Duodenal mucosa (tissue), 2 donors: ENCODE measurements at regions not wholly inside any gene's neighbourhood (a gene's known extent, or its start where the extent isn't known, plus 50 kb on each side); places are given as distances from the start of the nearest gene placed in this dataset.

Experiments used
- H3K27ac ChIP-seq: one replicate; pipeline ENCODE4 v1.7.0; 2013; ENCODE audit warnings: low read depth, low read length
- H3K27me3 ChIP-seq, 2 donors: one replicate each; pipeline ENCODE4 v1.7.0; 2013; ENCODE audit warnings: low read length in 2 of 2, control low read depth in 1 of 2; ENCODE audit not compliant: insufficient read depth in 2 of 2, control insufficient read depth in 1 of 2
- H3K36me3 ChIP-seq, 2 donors: one replicate each; pipeline ENCODE4 v1.7.0; 2013; ENCODE audit warnings: low read length in 2 of 2, control low read depth in 1 of 2; ENCODE audit not compliant: insufficient read depth in 2 of 2, control insufficient read depth in 1 of 2
- H3K4me1 ChIP-seq, 2 donors: one replicate each; pipeline ENCODE4 v1.7.0; 2013; ENCODE audit warnings: low read length in 2 of 2, control low read depth in 1 of 2; ENCODE audit not compliant: insufficient read depth in 2 of 2, control insufficient read depth in 1 of 2
- H3K4me3 ChIP-seq, 2 donors: one replicate each; pipeline ENCODE4 v1.7.0; 2013; ENCODE audit warnings: low read length in 2 of 2, low read depth in 1 of 2
- H3K9ac ChIP-seq, 2 donors: one replicate each; pipeline ENCODE4 v1.7.0; 2013; ENCODE audit warnings: low read length in 2 of 2, low read depth in 1 of 2
- H3K9me3 ChIP-seq, 2 donors: one replicate each; pipeline ENCODE4 v1.7.0; 2013; ENCODE audit warnings: low read length in 2 of 2, control low read depth in 1 of 2; ENCODE audit not compliant: control insufficient read depth in 1 of 2

DNA sequence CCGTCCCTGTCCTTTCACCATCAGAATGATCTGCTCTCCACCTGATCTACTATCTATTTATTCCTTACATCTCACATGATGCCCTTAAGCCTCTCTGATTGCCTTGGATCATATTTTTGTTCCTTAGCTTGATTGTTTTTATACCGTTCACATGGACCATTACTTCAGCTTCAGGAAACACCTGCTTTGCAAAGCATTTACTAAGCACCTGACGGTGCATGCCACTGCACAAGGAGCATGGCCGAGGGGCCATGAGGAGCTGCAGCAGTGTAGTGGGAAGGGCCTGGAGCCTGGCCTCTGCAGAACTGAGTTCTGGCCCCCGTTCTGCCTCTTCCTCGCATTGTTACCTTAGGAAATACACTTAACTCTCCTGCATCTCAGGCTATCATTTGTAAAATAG is 124.1 kb upstream of the NDUFV2 start:
- no peak overlapping the region for H3K27ac ChIP-seq
- H3K27me3 ChIP-seq: no peaks in the 10 kb centered on the region
- H3K36me3 ChIP-seq: no peaks in the 10 kb centered on the region
- H3K4me1 ChIP-seq: no peaks in the 10 kb centered on the region
- H3K4me3 ChIP-seq: no peak overlapping the region
- no peaks in the 10 kb centered on the region for H3K9me3 ChIP-seq
- no peak overlapping the region for H3K9ac ChIP-seq

DNA sequence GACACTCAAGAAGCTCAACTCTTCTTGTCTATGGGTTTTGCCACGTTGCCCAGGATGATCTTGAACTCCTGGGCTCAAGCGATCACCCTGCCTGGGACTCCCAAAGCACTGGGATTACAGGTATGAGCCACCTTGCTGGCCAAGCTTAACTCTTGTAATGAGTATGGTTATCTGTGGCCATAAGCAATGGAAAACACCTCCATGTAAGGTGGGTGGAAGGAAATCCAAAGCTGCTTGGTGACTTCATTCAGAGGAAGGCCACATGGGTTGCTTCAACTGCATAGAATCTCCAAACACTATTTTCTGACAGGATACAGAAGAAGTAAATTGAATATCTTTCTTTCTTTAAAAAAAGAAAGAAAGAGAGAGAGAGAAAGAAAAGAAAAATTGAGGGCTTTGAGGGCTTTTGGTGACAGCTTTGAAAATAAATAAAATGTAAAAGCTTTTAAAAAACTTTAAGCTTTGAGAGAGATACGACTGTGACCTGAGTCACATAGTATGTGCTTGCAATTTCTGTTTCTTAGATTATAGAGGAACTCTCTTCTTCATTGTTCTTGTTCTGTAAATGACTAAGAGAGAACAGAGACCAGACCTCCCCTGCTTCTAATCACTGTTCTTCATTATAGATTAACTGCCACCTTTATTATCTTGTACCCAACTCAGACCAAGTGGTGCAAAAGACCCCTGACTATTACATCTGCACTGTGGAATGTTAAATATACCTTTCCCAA is 123.1 kb upstream of the NDUFV2 start:
- Histone ChIP-seq H3K27ac (no peak overlapping the region), H3K27me3 (no peaks in the 10 kb centered on the region), H3K4me1 (no peaks in the 10 kb centered on the region), H3K4me3 (no peak overlapping the region), H3K9me3 (no peaks in the 10 kb centered on the region), H3K9ac (no peak overlapping the region), H3K36me3 (no peaks in the 10 kb centered on the region)

GRCh38 chr18:8980496-8980895 is 122.0 kb upstream of the NDUFV2 start:
- no peaks in the 10 kb centered on the region for H3K4me1 ChIP-seq

DNA sequence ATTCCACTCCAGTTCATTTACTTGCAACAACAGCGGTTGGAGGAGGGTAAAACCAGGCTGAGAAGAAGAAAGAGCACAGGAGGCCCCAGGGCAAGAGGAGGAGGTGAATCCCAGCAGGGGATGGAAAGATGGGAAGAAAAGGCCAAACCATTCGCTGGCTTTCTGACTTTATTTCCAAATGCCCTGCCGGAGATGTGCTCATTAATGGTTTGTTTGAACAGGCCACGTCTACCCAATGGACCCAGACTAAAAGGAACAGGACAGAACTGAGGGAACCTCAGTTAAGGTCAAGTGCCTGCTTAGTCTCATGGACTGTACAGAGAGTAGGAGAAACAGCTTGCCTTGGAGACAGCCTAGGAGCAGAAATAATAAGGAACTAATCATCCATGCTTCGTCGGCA is 121.6 kb upstream of the NDUFV2 start:
- Histone ChIP-seq H3K4me1 (no peaks in the 10 kb centered on the region), H3K36me3 (no peaks in the 10 kb centered on the region), H3K27me3 (no peaks in the 10 kb centered on the region), H3K9ac (no peak overlapping the region), H3K27ac (no peak overlapping the region), H3K9me3 (no peaks in the 10 kb centered on the region), H3K4me3 (no peak overlapping the region)

More at GRCh38 chr18:8980496-8980895, 122.0 kb upstream of the NDUFV2 start:
- H3K9me3 ChIP-seq: no peaks in the 10 kb centered on the region
- no peak overlapping the region for H3K4me3 ChIP-seq
- H3K27ac ChIP-seq: no peak overlapping the region
- no peaks in the 10 kb centered on the region for H3K27me3 ChIP-seq
- H3K36me3 ChIP-seq: no peaks in the 10 kb centered on the region
- H3K9ac ChIP-seq: no peak overlapping the region

GRCh38 chr18:8982416-8983183 is 119.9 kb upstream of the NDUFV2 start:
- Histone ChIP-seq H3K4me3 (no peak overlapping the region), H3K4me1 (no peaks in the 10 kb centered on the region), H3K27me3 (no peaks in the 10 kb centered on the region), H3K9me3 (no peaks in the 10 kb centered on the region), H3K9ac (no peak overlapping the region), H3K27ac (no peak overlapping the region), H3K36me3 (no peaks in the 10 kb centered on the region)

GRCh38 chr18:8983195-8983594 is 119.3 kb upstream of the NDUFV2 start:
- no peak overlapping the region for H3K4me3 ChIP-seq

DNA sequence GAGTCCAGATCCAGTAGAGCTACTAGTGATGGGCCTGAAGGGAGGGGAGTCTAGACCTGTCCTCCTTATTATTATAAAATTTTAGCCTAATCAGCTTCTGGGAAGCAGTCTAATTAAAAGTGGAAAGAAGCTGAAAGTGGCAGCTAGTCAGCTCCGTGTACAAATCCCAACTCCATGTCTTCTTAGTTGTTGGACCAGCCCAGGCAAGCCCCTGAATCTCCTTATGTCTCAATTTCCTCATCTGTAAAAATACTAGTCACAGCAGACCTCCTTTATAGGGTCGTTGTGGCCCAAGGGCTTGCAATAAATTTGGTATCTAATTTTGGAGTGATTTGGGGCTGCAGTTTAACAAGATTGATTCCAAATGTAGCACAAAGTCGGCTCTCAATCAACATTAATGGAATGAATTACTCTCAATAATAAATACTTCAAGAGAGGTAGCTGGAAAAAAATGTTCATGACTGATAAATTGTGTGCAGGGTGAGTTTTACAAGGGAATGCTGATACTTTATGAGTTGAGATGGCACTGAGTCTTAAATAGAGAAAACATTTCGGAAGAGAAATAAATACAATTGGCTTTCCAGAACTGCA is 118.3 kb upstream of the NDUFV2 start:
- no peak overlapping the region for H3K9ac ChIP-seq
- no peaks in the 10 kb centered on the region for H3K9me3 ChIP-seq
- no peaks in the 10 kb centered on the region for H3K36me3 ChIP-seq
- H3K27ac ChIP-seq: no peak overlapping the region
- H3K4me1 ChIP-seq: no peaks in the 10 kb centered on the region
- no peak overlapping the region for H3K4me3 ChIP-seq
- H3K27me3 ChIP-seq: no peaks in the 10 kb centered on the region

More at GRCh38 chr18:8983195-8983594, 119.3 kb upstream of the NDUFV2 start:
- H3K36me3 ChIP-seq: no peaks in the 10 kb centered on the region
- H3K27ac ChIP-seq: no peak overlapping the region
- H3K4me1 ChIP-seq: no peaks in the 10 kb centered on the region
- H3K9me3 ChIP-seq: no peaks in the 10 kb centered on the region
- H3K27me3 ChIP-seq: no peaks in the 10 kb centered on the region
- H3K9ac ChIP-seq: no peak overlapping the region

DNA sequence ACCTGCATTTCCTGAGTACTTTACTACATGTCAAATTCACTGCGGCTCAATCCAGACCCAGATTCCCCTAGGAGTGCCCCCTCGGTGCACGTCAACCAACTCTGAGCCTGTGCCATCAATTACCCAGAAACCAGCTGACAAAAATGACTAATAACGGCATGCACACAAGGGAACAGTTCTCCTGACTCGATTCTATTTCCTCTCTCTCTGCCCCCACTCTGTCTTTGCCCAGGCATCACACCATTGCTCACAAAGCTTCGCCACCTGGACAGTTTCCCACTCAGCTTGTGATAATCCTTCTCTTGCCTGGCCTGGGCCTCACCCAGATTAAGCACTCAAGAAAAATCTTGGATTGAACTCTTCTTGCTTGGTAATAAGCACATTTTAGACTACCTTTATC is 115.3 kb upstream of the NDUFV2 start:
- Histone ChIP-seq H3K4me1 (no peaks in the 10 kb centered on the region), H3K27me3 (no peaks in the 10 kb centered on the region), H3K36me3 (no peaks in the 10 kb centered on the region), H3K4me3 (no peak overlapping the region), H3K9me3 (no peaks in the 10 kb centered on the region), H3K27ac (no peak overlapping the region), H3K9ac (no peak overlapping the region)

DNA sequence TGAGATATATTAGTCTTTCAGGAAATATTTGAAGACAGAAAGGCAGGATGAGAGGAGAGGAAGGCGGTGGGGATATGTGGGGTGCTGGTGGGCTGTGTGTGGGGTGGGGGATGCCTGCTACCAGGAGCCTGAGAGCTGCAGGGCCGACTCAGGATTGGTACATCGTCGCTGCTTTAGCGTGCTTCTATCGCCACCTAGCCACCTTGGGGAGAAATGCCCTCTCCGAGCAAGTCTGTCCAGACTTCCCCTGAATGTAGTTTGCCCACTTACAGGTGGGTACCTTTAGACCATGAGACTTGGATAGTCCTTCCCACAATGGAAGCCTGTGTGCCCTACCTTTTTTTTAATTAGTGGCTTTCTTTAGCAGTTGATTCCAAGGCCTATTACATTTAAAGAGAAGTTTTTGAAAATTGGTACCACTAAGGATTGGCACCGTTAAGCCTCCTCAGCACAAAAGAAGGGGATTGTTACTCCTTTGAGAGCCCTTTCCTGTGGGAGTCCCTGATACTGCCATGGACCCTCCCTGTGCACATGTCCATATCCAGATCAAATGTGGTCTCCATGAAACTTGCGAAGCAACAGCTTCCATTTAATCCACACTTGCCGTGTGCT is 114.1 kb upstream of the NDUFV2 start:
- Histone ChIP-seq H3K36me3 (no peaks in the 10 kb centered on the region), H3K9ac (no peak overlapping the region), H3K27me3 (no peaks in the 10 kb centered on the region), H3K4me3 (no peak overlapping the region), H3K9me3 (no peaks in the 10 kb centered on the region), H3K27ac (no peak overlapping the region), H3K4me1 (no peaks in the 10 kb centered on the region)

GRCh38 chr18:8989017-8989416 is 113.5 kb upstream of the NDUFV2 start:
- H3K27ac ChIP-seq: no peak overlapping the region
- no peaks in the 10 kb centered on the region for H3K4me1 ChIP-seq
- H3K9ac ChIP-seq: no peak overlapping the region
- no peak overlapping the region for H3K4me3 ChIP-seq
- H3K9me3 ChIP-seq: no peaks in the 10 kb centered on the region
- no peaks in the 10 kb centered on the region for H3K27me3 ChIP-seq
- no peaks in the 10 kb centered on the region for H3K36me3 ChIP-seq
